ENCODE measurements at regions not wholly inside any gene's neighbourhood (a gene's known extent, or its start where the extent isn't known, plus 50 kb on each side); places are given as distances from the start of the nearest gene placed in this dataset.

- TF ChIP-seq BHLHE40 (IDR thresholded peaks at IDR 0.05; ENCODE audit: low read depth, low read length), result no peak
- no peak for TF ChIP-seq RCOR1 (IDR thresholded peaks at IDR 0.05; ENCODE audit: insufficient replicate concordance, low read length)
- TF ChIP-seq ELK1 (IDR thresholded peaks at IDR 0.05; ENCODE audit: borderline replicate concordance, low read depth, low read length), result no peak
- Histone ChIP-seq H2AFZ (replicated peaks; ENCODE audit: low read length, poor library complexity) (no peak overlapping the region), H3K79me1 (ENCODE audit: low read depth in 1 of 2, low read length in 2 of 2) (no peaks in the 10 kb centered on the region), H2BK15ac (ENCODE audit: low read depth, low read length) (no peak overlapping the region), H3K23ac (ENCODE audit: low read depth, low read length) (no peak overlapping the region), H2BK20ac (ENCODE audit: low read depth, low read length) (no peak overlapping the region), H3K27me3 (ENCODE audit: control insufficient read depth, insufficient read depth, low read length) (no peaks in the 10 kb centered on the region), H3K18ac (ENCODE audit: low read depth, low read length) (no peak overlapping the region), H3K9me1 (ENCODE audit: insufficient read depth, low read length) (no peaks in the 10 kb centered on the region), H4K5ac (ENCODE audit: low read depth, low read length) (no peak overlapping the region), H3K9ac (ENCODE audit: low read depth, low read length) (no peak overlapping the region), H3K9me3 (ENCODE audit: control insufficient read depth, insufficient read depth, low read length) (no peaks in the 10 kb centered on the region), H2AK9ac (replicated peaks; ENCODE audit: low read depth, low read length, poor library complexity) (no peak overlapping the region), H2AK5ac (ENCODE audit: low read depth, low read length) (no peak overlapping the region), H3K14ac (replicated peaks; ENCODE audit: low read depth, low read length) (no peak overlapping the region), H3K4me1 (ENCODE audit: control insufficient read depth, insufficient read depth, low read length) (no peaks in the 10 kb centered on the region), H3K4me2 (ENCODE audit: low read depth, low read length) (no peak overlapping the region), H3K56ac (ENCODE audit: extremely low read depth, insufficient read depth, low read length) (no peak overlapping the region), H3K27ac (ENCODE audit: insufficient read depth, low read length) (no peak overlapping the region), H3K36me3 (ENCODE audit: control insufficient read depth, insufficient read depth, low read length) (no peaks in the 10 kb centered on the region), H4K91ac (ENCODE audit: insufficient read depth, low read depth, low read length) (no peak overlapping the region), H3K4me3 (ENCODE audit: insufficient read depth, low read depth, low read length) (no peak overlapping the region), H2BK120ac (ENCODE audit: low read depth, low read length) (no peak overlapping the region), H4K20me1 (ENCODE audit: insufficient read depth, low read length) (no peaks in the 10 kb centered on the region), H3K4ac (ENCODE audit: low read depth, low read length) (no peak overlapping the region), H4K8ac (ENCODE audit: low read depth in 2 of 2, low read length in 2 of 2) (no peak overlapping the region), H2BK5ac (ENCODE audit: low read depth, low read length, poor library complexity, severe bottlenecking) (no peak overlapping the region)
- CTCF ChIA-PET, result no interaction called here
- no TSS peak for BruUV-seq (replicated peaks)
- ATAC-seq (ENCODE audit: low read depth) (no peak), DNase-seq (no peak)
- dilution Hi-C loops (cut with HindIII; ENCODE audit: low sequenced_read_pairs, unreplicated experiment), result no loop called here
- no CpG with 5 or more reads among the region's 4 CpGs for WGBS, 2 experiments (ENCODE audit: extremely low coverage in 2 of 2, insufficient read length in 1 of 2)
- in situ Hi-C loops (cut with MboI; ENCODE audit: low sequenced_read_pairs), result no loop called here
- POLR2A ChIA-PET (ENCODE audit: unreplicated experiment), result no interaction called here
- intact Hi-C loops (cut with micrococcal nuclease), result no loop called here
These were observed 161.7 kb upstream of the ST6GALNAC5 start for GRCh38 chr1:76705560-76705959.

All from IMR-90 (cell line).